ENCODE measurements at regions not wholly inside any gene's neighbourhood (a gene's known extent, or its start where the extent isn't known, plus 50 kb on each side); places are given as distances from the start of the nearest gene placed in this dataset.

- no peak overlapping the region for H3K4me3 ChIP-seq (ENCODE audit: low read depth, low read length)
- TF ChIP-seq MYC (IDR thresholded peaks at IDR 0.05; ENCODE audit: low read depth, low read length) (no peak), POLR2A (IDR thresholded peaks at IDR 0.05; ENCODE audit: extremely low read depth, insufficient read length) (no peak)
- TF ChIP-seq, protein P1, sequence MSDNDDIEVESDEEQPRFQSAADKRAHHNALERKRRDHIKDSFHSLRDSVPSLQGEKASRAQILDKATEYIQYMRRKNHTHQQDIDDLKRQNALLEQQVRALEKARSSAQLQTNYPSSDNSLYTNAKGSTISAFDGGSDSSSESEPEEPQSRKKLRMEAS (IDR thresholded peaks at IDR 0.05; ENCODE audit: low read depth, low read length) = no peak
- TF ChIP-seq, protein P2, sequence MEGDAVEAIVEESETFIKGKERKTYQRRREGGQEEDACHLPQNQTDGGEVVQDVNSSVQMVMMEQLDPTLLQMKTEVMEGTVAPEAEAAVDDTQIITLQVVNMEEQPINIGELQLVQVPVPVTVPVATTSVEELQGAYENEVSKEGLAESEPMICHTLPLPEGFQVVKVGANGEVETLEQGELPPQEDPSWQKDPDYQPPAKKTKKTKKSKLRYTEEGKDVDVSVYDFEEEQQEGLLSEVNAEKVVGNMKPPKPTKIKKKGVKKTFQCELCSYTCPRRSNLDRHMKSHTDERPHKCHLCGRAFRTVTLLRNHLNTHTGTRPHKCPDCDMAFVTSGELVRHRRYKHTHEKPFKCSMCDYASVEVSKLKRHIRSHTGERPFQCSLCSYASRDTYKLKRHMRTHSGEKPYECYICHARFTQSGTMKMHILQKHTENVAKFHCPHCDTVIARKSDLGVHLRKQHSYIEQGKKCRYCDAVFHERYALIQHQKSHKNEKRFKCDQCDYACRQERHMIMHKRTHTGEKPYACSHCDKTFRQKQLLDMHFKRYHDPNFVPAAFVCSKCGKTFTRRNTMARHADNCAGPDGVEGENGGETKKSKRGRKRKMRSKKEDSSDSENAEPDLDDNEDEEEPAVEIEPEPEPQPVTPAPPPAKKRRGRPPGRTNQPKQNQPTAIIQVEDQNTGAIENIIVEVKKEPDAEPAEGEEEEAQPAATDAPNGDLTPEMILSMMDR (IDR thresholded peaks at IDR 0.05; ENCODE audit: low read depth, low read length) = no peak
- DNase-seq (ENCODE audit: low read depth) = no peak
Measured at GRCh38 chr6:141866731-141867497, 265.8 kb upstream of the GJE1 start.

GRCh38 chr6:141851063-141851462 lies 281.7 kb upstream of the GJE1 start:
- no peak overlapping the region for H3K4me3 ChIP-seq (ENCODE audit: low read depth, low read length)
- DNase-seq (ENCODE audit: low read depth) = no peak
- TF ChIP-seq, protein P1 (IDR thresholded peaks at IDR 0.05; ENCODE audit: low read depth, low read length) = no peak
- TF ChIP-seq, protein P2 (IDR thresholded peaks at IDR 0.05; ENCODE audit: low read depth, low read length) = no peak
- no peak for TF ChIP-seq POLR2A (IDR thresholded peaks at IDR 0.05; ENCODE audit: extremely low read depth, insufficient read length)
- TF ChIP-seq MYC (IDR thresholded peaks at IDR 0.05; ENCODE audit: low read depth, low read length) = no peak

GRCh38 chr6:141848029-141848890 lies 284.5 kb upstream of the GJE1 start:
- H3K4me3 ChIP-seq (ENCODE audit: low read depth, low read length) = no peak overlapping the region
- no peak for DNase-seq (ENCODE audit: low read depth)
- TF ChIP-seq POLR2A (IDR thresholded peaks at IDR 0.05; ENCODE audit: extremely low read depth, insufficient read length) (no peak), MYC (IDR thresholded peaks at IDR 0.05; ENCODE audit: low read depth, low read length) (no peak)
- TF ChIP-seq, protein P2 (IDR thresholded peaks at IDR 0.05; ENCODE audit: low read depth, low read length) = no peak
- TF ChIP-seq, protein P1 (IDR thresholded peaks at IDR 0.05; ENCODE audit: low read depth, low read length) = no peak

DNA sequence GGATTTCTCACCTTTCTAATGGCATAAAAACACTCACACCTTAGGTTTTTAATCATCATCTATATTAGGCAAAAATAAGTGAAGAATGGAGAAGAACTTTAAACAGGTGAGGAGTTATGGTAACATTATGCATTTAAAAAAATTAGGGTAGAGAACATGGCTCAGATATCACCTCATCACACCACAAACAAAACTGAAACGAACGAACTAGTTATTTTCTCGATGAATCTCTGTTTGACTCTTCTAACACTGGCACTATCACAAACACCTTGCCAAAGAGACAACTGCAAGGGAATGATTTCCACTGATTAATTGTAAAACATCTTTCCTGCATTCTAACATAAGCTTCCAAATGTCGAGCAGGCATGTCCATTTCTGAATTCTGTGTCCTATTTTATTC lies 286.1 kb upstream of the GJE1 start:
- H3K4me3 ChIP-seq (ENCODE audit: low read depth, low read length) = no peak overlapping the region
- TF ChIP-seq POLR2A (IDR thresholded peaks at IDR 0.05; ENCODE audit: extremely low read depth, insufficient read length) = no peak
- TF ChIP-seq, protein P1 (IDR thresholded peaks at IDR 0.05; ENCODE audit: low read depth, low read length) = no peak
- TF ChIP-seq MYC (IDR thresholded peaks at IDR 0.05; ENCODE audit: low read depth, low read length) = no peak
- TF ChIP-seq, protein P2 (IDR thresholded peaks at IDR 0.05; ENCODE audit: low read depth, low read length) = no peak
- no peak for DNase-seq (ENCODE audit: low read depth)

GRCh38 chr6:141843178-141843834 lies 289.4 kb upstream of the GJE1 start:
- DNase-seq (ENCODE audit: low read depth) = no peak
- TF ChIP-seq, protein P1 (IDR thresholded peaks at IDR 0.05; ENCODE audit: low read depth, low read length) = no peak
- no peak for TF ChIP-seq POLR2A (IDR thresholded peaks at IDR 0.05; ENCODE audit: extremely low read depth, insufficient read length)
- TF ChIP-seq, protein P2 (IDR thresholded peaks at IDR 0.05; ENCODE audit: low read depth, low read length) = no peak
- TF ChIP-seq MYC (IDR thresholded peaks at IDR 0.05; ENCODE audit: low read depth, low read length) = no peak
- no peak overlapping the region for H3K4me3 ChIP-seq (ENCODE audit: low read depth, low read length)
